Gastroesophageal sphincter (tissue), 3 donors: ENCODE measurements at regions not wholly inside any gene's neighbourhood (a gene's known extent, or its start where the extent isn't known, plus 50 kb on each side); places are given as distances from the start of the nearest gene placed in this dataset.

Source experiments
- CTCF ChIP-seq, 4 experiments: fragments of 200-600 bp in 2 of 4; fragments of 450-650 bp in 2 of 4; sonication (generic) in 1 of 4; IDR thresholded peaks; one replicate each; pipeline ENCODE4 v1.5.1; 2017 to 2019; ENCODE audit warnings: antibody characterized with exemption in 4 of 4, mild to moderate bottlenecking in 2 of 4, moderate library complexity in 2 of 4
- EP300 ChIP-seq: sonication (generic); formaldehyde crosslinking; IDR thresholded peaks from one replicate; pipeline ENCODE4 v1.6.1; 2017; ENCODE audit warnings: antibody characterized with exemption, mild to moderate bottlenecking
- POLR2A ChIP-seq, 2 donors: fragments of 450-650 bp; IDR thresholded peaks; one replicate each; pipeline ENCODE4 v1.6.1; 2017; ENCODE audit warnings: antibody characterized with exemption in 2 of 2, mild to moderate bottlenecking in 2 of 2, moderate library complexity in 1 of 2
- POLR2AphosphoS5 ChIP-seq: sonication (generic); formaldehyde crosslinking; IDR thresholded peaks from one replicate; pipeline ENCODE4 v1.6.1; 2017; ENCODE audit warnings: antibody characterized with exemption

GRCh38 chr13:107070792-107071191 lies 502.9 kb upstream of the ARGLU1 start:
- TF ChIP-seq POLR2A (IDR thresholded peaks at IDR 0.05) (no peak), CTCF (IDR thresholded peaks at IDR 0.05) (no peak), POLR2AphosphoS5 (no peak), EP300 (no peak)
